Kidney epithelial cell (primary cell): ENCODE measurements at regions not wholly inside any gene's neighbourhood (a gene's known extent, or its start where the extent isn't known, plus 50 kb on each side); places are given as distances from the start of the nearest gene placed in this dataset.

ENCODE experiments used
- DNase-seq: peaks from one replicate; pipeline ENCODE4 v3.0.0-alpha.2; 2010; ENCODE audit warnings: low read depth
- H3K27me3 ChIP-seq: 2 replicates; pipeline ENCODE4 v1.6.0; 2011; ENCODE audit warnings: low read length; ENCODE audit not compliant: control insufficient read depth, insufficient read depth
- H3K36me3 ChIP-seq: 2 replicates; pipeline ENCODE4 v1.5.1; 2011; ENCODE audit warnings: low read length; ENCODE audit not compliant: control insufficient read depth, insufficient read depth
- H3K4me3 ChIP-seq: 2 replicates; pipeline ENCODE4 v1.5.1; 2011; ENCODE audit warnings: low read depth, mild to moderate bottlenecking, control low read depth, low read length
- TF ChIP-seq, protein P1 (sequence below): IDR thresholded peaks from 2 replicates; pipeline ENCODE4 v1.5.1; 2011; ENCODE audit warnings: mild to moderate bottlenecking, moderate library complexity, low read length, control low read depth, inconsistent platforms; ENCODE audit not compliant: insufficient read depth, poor library complexity, severe bottlenecking

DNA sequence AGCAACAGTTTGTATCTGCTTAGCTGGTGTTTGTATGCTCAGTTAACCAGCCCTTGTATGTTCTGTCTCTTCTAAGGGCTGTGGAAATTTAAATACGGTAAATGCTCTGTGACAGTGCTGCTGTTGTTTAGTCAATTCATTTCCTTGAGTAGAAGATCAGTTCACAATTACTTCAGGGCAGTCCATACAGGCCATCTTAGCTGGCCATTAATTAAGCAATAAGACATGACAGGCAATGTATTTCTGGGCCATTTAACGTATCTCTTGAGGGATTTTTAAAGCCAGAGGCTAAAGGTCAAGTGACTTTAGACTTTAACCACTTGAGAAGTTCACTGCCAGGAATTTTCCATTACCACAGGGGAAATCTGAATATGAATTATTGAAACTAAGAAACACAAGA, 351.8 kb downstream of the ZIC1 start:
- Histone ChIP-seq H3K4me3 (no peak overlapping the region), H3K27me3 (no peaks in the 10 kb centered on the region), H3K36me3 (no peaks in the 10 kb centered on the region)
- DNase-seq: no peak
- TF ChIP-seq, protein P1, sequence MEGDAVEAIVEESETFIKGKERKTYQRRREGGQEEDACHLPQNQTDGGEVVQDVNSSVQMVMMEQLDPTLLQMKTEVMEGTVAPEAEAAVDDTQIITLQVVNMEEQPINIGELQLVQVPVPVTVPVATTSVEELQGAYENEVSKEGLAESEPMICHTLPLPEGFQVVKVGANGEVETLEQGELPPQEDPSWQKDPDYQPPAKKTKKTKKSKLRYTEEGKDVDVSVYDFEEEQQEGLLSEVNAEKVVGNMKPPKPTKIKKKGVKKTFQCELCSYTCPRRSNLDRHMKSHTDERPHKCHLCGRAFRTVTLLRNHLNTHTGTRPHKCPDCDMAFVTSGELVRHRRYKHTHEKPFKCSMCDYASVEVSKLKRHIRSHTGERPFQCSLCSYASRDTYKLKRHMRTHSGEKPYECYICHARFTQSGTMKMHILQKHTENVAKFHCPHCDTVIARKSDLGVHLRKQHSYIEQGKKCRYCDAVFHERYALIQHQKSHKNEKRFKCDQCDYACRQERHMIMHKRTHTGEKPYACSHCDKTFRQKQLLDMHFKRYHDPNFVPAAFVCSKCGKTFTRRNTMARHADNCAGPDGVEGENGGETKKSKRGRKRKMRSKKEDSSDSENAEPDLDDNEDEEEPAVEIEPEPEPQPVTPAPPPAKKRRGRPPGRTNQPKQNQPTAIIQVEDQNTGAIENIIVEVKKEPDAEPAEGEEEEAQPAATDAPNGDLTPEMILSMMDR: no peak

GRCh38 chr3:147773116-147773630, 364.0 kb downstream of the ZIC1 start:
- DNase-seq: no peak

DNA sequence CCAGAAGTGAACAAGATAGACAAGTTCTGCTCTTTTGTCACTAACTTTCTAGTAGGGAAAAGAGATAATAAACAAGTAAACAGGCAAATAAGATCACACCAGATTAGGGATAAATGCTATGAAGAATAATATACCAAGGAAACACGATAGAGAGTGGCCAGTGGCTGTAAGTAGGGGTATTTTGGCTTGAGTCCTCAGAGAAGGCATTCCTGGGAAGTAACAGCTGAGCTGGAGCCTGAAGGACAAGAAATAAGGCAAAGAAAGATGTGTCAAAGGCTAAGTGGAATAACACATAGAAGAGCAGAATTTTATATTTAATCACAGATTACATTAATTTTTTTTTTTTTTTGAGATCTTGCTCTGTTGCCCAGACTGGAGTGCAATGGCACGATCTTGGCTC, 366.2 kb downstream of the ZIC1 start:
- Histone ChIP-seq H3K4me3 (no peak overlapping the region), H3K27me3 (no peaks in the 10 kb centered on the region), H3K36me3 (no peaks in the 10 kb centered on the region)
- no peak for DNase-seq
- TF ChIP-seq, protein P1: no peak

More at GRCh38 chr3:147773116-147773630, 364.0 kb downstream of the ZIC1 start:
- no peaks in the 10 kb centered on the region for H3K27me3 ChIP-seq
- TF ChIP-seq, protein P1: no peak
- H3K36me3 ChIP-seq: no peaks in the 10 kb centered on the region
- H3K4me3 ChIP-seq: no peak overlapping the region

DNA sequence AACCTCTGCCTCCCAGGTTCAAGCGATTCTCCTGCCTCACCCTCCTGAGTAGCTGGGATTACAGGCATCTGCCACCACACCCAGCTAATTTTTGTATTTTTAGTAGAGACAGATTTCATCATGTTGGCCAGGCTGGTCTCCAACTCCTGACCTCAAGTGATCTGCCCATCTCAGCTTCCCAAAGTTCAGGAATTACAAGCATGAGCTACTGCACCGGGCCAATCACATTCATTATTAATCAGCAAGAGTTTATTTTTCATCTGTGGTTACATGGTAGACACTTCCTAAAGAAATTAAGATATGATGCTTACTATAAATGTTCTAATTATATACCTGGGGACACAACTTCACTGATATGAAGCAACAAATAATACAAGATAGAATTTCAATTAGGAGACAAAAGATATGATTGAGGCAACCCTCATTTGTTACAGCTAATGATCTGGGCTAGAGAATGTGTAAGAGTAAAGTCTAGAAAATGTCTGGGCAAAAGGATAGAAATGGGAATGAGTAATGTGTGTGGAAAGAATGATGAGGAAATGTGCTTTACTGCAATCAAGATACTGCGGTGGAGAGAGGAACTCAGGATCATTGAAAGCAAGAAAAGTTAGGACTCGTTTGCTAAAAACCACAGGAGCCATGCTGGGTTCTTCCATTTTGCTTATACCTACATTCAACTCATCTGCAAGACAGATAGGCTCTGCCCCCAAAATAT, 366.8 kb downstream of the ZIC1 start:
- Histone ChIP-seq H3K4me3 (no peak overlapping the region), H3K36me3 (no peaks in the 10 kb centered on the region), H3K27me3 (no peaks in the 10 kb centered on the region)
- TF ChIP-seq, protein P1: no peak
- DNase-seq: no peak

DNA sequence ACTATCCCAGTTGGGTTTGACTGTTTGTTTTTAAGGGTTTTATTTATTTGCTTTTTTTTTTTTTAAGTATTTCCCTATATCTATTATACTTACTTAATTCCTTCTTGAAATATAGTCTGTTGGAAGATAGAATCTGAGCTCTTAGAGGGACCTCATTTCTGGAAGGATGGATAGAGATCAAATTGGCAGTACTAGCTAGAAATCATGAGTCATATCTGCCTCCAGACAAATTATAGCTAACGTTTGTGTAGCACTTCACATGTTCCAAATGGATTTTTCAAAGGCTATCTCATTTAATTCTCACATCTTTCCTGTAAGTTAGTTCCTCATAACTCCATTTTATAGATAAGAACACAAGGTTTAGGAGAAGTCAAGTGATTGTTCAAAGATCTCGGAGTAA, 384.7 kb downstream of the ZIC1 start:
- no peak for DNase-seq
- H3K36me3 ChIP-seq: no peaks in the 10 kb centered on the region
- no peaks in the 10 kb centered on the region for H3K27me3 ChIP-seq
- TF ChIP-seq, protein P1: no peak
- H3K4me3 ChIP-seq: no peak overlapping the region

DNA sequence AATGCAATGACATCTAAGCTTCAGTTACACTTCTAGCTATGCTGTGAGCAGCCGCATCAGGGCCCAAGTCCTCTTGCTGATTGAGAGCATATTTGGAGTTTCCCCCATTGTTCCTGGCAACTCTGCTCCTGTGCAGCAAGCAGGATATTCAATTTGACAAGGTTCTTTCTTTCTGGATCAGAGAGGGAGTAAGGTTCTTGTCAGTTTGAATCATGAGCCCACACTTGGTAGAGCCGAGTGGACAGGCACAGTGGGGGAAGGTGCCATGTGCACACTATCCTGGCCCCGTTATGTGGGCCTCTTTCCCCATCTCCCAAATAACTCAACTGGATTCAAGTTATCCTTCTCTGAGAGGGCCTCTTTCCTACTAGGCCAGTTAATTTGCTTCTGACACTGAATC, 385.4 kb downstream of the ZIC1 start:
- no peak overlapping the region for H3K4me3 ChIP-seq
- DNase-seq: no peak
- H3K27me3 ChIP-seq: no peaks in the 10 kb centered on the region
- H3K36me3 ChIP-seq: no peaks in the 10 kb centered on the region
- TF ChIP-seq, protein P1: no peak
